ENCODE measurements at regions not wholly inside any gene's neighbourhood (a gene's known extent, or its start where the extent isn't known, plus 50 kb on each side); places are given as distances from the start of the nearest gene placed in this dataset.

DNA sequence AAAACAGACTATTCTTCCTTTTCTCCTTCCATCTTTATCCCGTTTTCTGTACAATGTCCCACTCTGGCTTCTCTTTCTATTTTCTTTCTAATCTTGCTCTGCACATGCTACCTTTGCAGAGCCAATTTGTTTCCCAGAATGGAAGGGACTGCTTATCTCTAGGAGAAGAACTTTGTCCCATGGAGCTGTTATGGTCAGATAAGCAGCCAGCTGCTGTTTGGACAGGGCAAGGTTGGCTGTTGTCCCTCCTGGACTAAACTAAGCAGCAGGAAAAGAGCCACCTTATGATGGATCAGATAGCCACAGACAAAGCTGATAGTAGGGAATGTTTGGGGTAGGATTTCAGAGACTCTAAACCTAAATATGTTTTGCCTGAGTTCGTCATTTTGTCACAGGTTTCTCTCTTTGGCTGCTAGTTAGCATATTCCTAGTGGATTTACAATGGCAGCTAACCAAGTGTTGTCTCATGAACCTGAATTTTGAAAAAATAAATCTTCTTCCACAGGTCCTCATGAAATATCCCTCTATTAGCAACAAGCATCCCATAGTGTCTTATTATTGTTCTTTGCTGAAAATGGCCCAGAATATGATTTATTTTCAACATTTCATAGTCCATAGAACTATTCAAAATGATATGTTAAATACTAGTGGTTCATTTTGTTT is 262.8 kb downstream of the SLC16A7 start:
- TF ChIP-seq, protein P1, sequence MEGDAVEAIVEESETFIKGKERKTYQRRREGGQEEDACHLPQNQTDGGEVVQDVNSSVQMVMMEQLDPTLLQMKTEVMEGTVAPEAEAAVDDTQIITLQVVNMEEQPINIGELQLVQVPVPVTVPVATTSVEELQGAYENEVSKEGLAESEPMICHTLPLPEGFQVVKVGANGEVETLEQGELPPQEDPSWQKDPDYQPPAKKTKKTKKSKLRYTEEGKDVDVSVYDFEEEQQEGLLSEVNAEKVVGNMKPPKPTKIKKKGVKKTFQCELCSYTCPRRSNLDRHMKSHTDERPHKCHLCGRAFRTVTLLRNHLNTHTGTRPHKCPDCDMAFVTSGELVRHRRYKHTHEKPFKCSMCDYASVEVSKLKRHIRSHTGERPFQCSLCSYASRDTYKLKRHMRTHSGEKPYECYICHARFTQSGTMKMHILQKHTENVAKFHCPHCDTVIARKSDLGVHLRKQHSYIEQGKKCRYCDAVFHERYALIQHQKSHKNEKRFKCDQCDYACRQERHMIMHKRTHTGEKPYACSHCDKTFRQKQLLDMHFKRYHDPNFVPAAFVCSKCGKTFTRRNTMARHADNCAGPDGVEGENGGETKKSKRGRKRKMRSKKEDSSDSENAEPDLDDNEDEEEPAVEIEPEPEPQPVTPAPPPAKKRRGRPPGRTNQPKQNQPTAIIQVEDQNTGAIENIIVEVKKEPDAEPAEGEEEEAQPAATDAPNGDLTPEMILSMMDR (IDR thresholded peaks at IDR 0.05; ENCODE audit: low read depth, low read length): no peak
- TF ChIP-seq EZH2phosphoT487 (IDR thresholded peaks at IDR 0.05; ENCODE audit: low read depth): no peak

Data from OCI-LY3 (cell line).